Mononuclear cell (primary cell): ENCODE measurements at regions not wholly inside any gene's neighbourhood (a gene's known extent, or its start where the extent isn't known, plus 50 kb on each side); places are given as distances from the start of the nearest gene placed in this dataset.
A peak's percentile ranks its signal among the peaks of the same experiment; 100 is the strongest.
"Not testable (repeated sequence)": the region's sequence is repeated elsewhere in the genome, so short reads cannot be mapped to it uniquely, and the experiment has no call there.

Experiments
- H3K27me3 ChIP-seq: 2 replicates; pipeline ENCODE4 v1.6.0; 2011; ENCODE audit warnings: low read length, control low read depth; ENCODE audit not compliant: insufficient read depth
- H3K4me1 ChIP-seq: 2 replicates; pipeline ENCODE4 v1.5.1; 2011; ENCODE audit warnings: mild to moderate bottlenecking, low read length, control low read depth; ENCODE audit not compliant: insufficient read depth
- H3K4me3 ChIP-seq: 2 replicates; pipeline ENCODE4 v1.5.1; 2011; ENCODE audit warnings: mild to moderate bottlenecking, low read length, moderate library complexity
- H3K9me3 ChIP-seq: 2 replicates; pipeline ENCODE4 v1.5.1; 2011; ENCODE audit warnings: low read depth, mild to moderate bottlenecking, control low read depth, low read length

DNA sequence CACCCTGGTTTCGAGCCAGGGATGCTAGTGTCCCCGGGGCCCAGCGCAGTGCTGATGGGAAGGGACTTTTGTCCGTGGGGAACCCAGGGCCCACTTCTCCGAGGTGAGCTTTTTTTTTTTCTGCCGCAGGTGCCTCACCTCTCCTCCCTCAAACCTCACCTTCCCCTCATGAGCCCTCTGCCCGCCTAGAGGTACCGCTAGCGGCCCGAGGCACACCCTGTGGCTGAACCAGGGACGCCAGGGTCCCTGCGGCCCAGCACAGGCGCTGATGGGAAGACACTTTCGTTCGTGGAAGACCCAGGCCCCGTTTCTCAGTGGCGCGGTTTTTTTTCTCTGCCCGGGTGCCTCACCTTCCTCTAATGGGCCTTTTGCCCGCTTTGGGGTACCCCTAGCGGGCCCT, 1570.7 kb downstream of the TSPY10 start:
- not testable (repeated sequence) for H3K9me3 ChIP-seq, H3K27me3 ChIP-seq, H3K4me3 ChIP-seq, H3K4me1 ChIP-seq

DNA sequence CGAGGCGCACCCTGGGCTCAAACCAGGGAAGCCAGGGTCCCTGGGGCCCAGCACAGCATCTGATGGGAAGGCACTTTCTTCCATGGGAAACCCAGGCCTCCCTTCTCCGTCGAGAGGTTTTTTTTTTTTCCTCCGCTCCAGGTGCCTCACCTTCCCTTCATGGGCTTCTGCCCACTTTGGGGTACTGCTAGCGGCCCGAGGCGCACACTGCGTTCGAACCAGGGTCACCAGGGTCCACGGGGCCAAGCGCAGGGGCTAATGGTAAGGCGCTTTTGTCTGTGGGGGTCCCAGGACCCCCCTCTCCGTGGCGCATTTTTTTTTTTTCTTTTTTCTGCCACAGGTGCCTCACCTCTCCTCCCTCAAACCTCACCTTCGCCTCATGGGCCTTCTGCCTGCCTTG, 1571.3 kb downstream of the TSPY10 start:
- H3K4me3 ChIP-seq: no peak overlapping the region
- H3K4me1 ChIP-seq: no peaks in the 10 kb centered on the region
- no peaks in the 10 kb centered on the region for H3K27me3 ChIP-seq
- no peaks in the 10 kb centered on the region for H3K9me3 ChIP-seq

DNA sequence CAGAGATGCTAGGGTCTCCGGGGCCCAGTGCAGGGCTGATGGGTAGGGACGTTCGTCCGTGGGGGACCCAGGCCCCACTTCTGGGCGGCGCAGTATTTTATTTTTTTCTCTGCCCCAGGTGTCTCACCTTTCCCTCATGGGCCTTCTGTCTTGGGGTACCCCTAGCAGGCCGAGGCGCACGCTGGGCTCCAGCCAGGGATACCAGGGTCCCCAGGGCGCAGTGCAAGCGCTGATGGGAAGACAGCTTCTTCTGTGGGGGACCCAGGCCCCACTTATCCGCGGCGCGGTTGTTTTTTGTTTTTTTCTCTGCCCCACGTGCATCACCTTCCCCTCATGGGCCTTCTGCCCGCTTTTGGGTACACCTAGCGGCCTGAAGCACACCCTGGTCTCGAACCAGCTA, 1572.8 kb downstream of the TSPY10 start:
- H3K4me3 ChIP-seq, H3K27me3 ChIP-seq, H3K9me3 ChIP-seq, H3K4me1 ChIP-seq: not testable (repeated sequence)

DNA sequence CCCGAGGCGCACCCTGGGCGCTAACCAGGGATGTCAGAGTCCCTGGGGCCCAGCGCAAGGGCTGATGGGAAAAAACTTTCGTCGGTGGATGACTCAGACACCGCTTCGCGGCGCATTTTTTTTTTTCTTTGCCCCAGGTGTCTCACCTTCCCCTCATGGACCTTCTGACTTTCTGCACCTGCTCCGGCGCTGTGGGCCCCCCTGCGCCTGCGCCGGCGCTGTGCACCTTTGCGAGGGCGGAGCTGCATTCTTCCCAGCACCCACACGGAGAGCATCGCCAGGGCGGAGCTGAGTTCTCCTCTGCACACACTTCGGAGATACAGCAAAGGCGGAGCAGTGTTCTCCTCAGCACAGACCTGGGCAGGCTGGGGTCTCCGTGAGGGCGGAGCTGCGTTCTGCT, 1575.3 kb downstream of the TSPY10 start:
- not testable (repeated sequence) for H3K4me1 ChIP-seq, H3K27me3 ChIP-seq, H3K9me3 ChIP-seq, H3K4me3 ChIP-seq

DNA sequence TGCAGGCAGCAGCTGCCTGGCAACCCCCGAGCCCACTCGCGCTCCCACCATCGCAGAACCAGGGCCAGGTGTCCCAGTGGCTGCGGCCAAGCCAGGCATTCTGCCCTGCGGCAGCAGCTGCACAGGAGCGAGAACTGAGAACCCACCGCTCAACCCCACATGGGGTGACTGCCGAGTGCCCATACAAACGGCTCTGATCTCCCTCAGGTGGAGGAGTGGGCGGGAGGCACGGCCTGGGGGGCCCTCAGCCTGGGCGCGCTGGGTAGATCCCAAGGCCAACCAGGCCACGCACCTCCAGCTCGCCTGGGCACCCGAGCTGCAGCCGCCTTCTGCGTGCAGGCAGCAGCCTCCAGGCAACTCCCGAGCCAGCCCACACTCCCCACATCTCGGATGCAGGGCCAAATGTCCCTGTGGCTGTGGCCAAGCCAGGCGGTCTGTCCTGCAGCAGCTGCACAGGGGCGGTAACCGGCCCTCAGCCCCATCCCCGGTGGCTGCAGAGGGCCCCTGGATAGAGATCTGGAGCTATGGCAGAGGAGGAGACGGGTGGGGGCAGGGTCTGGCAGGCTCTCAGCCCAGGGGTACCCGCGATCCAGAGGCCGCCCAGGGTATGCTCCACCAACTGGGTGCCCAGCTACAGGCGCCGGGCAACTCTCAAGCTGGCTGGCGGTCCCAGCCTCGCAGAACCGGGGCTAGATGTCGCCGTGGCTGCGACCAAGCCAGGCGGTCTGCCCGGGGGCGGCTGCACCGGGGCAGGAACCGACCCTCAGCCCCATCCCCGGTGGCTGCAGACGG, 1579.6 kb downstream of the TSPY10 start:
- not testable (repeated sequence) for H3K27me3 ChIP-seq, H3K9me3 ChIP-seq, H3K4me3 ChIP-seq, H3K4me1 ChIP-seq

DNA sequence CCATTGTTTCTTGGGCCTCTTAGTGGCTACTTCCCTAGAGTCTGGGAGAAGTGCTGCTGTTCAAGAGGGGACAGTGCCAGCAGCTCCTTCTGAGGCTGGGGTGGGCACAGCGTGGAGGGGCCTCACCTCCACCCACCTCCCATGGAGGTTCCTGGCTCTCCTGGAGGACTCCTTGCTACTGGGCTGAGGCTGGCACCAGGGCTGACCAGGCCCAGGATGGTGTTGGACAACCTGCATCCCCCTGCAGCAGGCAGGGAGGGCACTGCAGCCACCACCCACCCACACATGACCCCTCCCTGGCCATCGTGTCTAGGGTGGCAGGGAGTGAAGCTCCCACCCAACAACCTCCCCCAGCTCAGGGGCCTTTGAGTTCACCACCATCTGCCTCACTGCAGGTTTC, 1549.3 kb upstream of the USP9Y start:
- H3K9me3 ChIP-seq, H3K4me1 ChIP-seq, H3K27me3 ChIP-seq, H3K4me3 ChIP-seq: not testable (repeated sequence)

DNA sequence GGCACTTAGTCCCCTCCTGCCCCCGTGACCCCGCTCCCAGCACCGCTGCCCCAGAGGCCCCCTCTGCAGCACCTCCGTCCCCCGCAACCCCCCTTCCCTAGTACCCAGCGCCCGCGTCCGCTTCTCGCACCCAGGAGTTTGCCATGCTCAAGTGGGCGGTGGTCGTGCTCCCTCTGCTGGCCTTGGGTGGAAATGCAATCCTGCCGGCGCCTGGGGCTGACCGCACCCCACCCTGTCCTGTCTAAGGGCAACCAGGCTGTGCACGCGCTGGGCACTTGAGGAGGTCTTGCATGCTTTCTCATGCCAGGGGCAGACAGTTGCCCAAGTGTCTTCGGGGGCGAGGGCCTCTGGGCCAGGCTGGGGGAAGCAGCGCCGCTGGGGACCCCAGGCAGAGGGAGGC, 1544.9 kb upstream of the USP9Y start:
- not testable (repeated sequence) for H3K9me3 ChIP-seq, H3K4me1 ChIP-seq, H3K27me3 ChIP-seq, H3K4me3 ChIP-seq

DNA sequence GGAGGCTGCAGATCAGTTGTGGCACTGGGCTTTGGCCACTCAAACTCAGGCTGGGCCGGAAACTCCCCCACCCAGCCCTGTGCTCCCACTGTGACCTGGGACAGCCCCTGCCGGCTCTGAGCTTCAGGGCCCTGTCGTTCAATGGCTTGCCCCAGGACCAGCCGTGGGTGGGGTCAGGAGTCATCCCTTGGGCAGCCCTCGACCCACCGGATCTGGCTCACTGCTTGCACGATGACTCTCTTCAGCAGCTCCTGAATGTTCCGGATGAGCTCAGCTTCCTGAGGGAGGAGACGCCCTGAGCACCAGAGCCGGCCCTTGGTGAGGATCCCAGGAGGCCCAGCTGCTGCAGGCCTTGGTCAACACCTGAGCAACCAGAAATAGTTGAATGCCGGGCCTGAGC, 1544.2 kb upstream of the USP9Y start:
- not testable (repeated sequence) for H3K9me3 ChIP-seq, H3K27me3 ChIP-seq, H3K4me1 ChIP-seq, H3K4me3 ChIP-seq

DNA sequence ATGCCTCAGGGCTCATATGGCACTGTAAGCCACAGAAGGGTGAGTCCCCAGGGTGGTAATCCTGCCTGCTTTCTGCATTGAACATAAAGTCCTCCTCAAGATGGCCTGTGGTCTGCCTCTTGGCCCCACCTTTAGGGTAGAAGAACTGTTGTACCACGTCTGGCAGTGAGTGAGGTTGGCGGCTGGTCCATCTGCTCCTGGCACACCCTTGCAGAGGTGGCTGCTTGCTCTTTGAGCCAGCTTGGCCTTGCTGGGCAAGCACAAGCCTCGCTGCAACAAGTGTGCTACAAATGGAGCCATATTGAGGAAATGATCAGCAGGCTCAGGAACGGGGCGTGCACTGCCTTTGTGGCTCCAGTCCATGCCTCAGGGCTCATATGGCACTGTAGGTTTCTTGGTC, 1524.0 kb upstream of the USP9Y start:
- not testable (repeated sequence) for H3K9me3 ChIP-seq, H3K4me1 ChIP-seq

DNA sequence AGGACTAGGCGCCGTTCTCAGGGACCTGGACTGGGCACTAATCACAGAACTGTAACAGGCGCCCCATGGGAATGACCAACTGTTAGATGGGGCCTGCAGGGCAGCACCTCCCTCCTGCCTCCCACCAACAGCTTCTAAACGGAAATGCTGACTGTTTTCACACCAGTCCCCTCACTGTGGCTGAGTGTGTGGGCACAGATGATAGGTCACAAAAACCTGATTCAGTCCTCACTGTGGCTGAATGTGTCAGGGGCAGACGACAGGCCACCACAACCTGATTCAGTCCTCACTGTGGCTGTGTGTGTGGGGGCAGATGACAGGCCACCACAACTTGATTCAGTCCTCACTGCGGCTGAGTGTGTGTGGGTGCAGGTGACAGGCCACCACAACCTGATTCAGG, 1499.9 kb upstream of the USP9Y start:
- H3K27me3 ChIP-seq, H3K4me3 ChIP-seq, H3K9me3 ChIP-seq, H3K4me1 ChIP-seq: not testable (repeated sequence)

More for the DNA sequence above, 1524.0 kb upstream of the USP9Y start:
- not testable (repeated sequence) for H3K27me3 ChIP-seq, H3K4me3 ChIP-seq

DNA sequence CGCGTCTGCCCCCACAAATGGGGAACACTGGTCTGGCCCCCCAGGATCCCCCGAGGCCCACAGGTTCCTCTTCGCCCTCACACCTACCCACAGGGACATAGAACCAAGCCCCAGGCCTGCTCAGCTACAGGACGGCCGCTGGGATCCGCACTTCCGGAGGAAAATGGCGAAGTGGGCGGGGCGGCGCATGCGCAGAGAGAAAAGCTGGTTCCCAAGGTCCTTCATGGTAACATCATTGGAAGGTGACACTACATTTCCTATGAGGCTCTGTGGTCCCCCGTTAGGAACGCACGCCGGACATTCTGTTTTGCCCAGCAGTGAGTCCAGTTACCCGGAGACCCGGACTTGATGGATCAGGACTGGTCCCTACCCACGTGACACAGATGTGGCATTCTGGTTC, 1486.2 kb upstream of the USP9Y start:
- not testable (repeated sequence) for H3K4me1 ChIP-seq, H3K9me3 ChIP-seq, H3K27me3 ChIP-seq
- peak overlapping the region; percentile 34 for H3K4me3 ChIP-seq
